ENCODE measurements at regions not wholly inside any gene's neighbourhood (a gene's known extent, or its start where the extent isn't known, plus 50 kb on each side); places are given as distances from the start of the nearest gene placed in this dataset.

- no peak for TF ChIP-seq CTCF (IDR thresholded peaks at IDR 0.05)
- TF ChIP-seq POLR2A (IDR thresholded peaks at IDR 0.05), result no peak
Measured at GRCh38 chrX:130529531-130529930, 127.7 kb downstream of the RBMX2 start.

Data from right lobe of liver (tissue), 4 donors.